CD4-positive, alpha-beta T cell treated with Interleukin-21 for 1 hour (primary cell): ENCODE measurements at regions not wholly inside any gene's neighbourhood (a gene's known extent, or its start where the extent isn't known, plus 50 kb on each side); places are given as distances from the start of the nearest gene placed in this dataset.
"Not testable (repeated sequence)": the region's sequence is repeated elsewhere in the genome, so short reads cannot be mapped to it uniquely, and the experiment has no call there.

Experiments
- DNase-seq: peaks from one replicate; pipeline ENCODE4 v3.0.0-alpha.2; 2020

DNA sequence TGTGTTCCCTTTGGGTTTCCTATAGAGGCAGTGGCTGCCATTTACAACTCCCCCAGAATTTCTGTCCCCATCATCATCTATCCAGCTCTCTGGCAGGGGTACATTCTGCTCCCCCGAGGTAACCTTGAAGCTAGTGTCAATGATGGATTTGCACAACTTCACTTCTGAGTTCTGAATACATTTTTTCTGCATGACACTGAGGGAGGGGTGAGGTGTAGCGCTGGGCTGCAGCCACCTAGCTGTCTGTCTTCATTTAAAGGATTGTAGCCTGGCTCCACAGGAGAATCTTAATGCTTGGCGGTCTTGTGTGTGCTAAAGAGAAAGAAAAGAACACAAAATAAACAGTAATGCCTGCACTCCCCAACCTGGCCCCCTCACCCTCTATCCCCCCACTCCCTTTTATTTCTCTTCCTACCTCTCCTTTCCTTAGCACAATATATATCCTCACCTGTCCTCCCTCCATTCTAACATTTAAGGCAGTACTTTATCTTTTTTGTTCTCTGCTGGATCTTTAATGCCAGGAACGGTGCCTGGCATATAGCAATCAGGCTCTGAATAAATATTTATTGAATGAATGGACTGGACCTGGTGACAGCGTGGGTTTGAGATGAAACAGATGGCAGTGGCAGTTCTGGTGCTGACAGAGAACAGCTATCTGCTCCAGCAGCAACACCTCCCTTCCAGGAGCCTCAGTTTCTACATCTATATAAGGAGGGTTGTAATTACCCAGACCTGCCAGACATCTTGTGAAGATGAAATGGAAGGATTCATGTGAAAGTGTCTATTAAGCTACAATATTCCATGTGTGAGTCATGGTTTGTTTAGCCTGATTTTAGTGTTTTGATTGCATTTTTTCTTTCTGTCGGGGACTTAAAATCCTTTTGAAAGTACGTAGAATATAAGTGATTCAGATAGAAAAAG is 163.5 kb upstream of the CDH11 start:
- no peak for DNase-seq

DNA sequence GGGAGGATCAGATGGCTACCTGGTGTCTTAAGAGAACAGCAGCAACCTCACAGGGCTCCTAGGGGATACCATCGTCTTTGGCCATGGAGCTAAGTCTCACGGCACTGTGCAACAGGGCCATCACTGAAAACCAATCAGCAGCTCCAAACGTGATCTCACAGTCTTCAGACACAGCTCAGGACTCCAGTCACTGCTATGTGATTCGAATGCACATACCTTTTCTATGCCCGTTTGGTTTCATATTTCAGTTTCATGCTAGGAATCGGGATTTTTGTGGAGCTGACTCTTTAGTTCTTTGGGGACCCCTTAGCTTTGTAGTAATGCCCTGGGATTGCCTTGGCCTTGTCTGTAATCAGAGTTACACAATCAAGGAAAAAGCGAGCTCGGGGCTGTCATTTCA is 162.8 kb upstream of the CDH11 start:
- DNase-seq, result no peak

DNA sequence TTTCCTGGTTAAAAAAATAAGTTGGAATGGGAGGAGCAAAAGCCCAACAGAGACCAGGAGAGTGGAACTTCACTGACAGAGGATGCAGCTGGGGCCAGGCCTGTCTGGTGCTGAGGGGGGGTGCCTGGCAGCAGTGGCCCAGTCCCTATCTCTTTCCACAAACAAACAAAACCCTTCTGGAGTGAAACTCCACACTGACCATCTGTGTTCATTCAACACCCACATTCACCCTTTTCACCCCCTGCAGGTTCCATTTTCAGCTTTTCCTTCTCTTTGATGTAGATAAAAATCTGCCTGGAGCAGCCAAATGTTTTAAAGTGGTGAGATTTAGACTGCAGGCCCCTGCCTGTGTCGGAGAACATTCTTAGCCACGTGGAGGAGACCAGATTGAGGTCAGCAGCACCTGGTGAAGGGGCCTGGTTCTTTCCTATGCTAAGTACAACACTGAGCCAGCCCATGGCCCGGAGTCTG is 161.4 kb upstream of the CDH11 start:
- DNase-seq, result no peak

DNA sequence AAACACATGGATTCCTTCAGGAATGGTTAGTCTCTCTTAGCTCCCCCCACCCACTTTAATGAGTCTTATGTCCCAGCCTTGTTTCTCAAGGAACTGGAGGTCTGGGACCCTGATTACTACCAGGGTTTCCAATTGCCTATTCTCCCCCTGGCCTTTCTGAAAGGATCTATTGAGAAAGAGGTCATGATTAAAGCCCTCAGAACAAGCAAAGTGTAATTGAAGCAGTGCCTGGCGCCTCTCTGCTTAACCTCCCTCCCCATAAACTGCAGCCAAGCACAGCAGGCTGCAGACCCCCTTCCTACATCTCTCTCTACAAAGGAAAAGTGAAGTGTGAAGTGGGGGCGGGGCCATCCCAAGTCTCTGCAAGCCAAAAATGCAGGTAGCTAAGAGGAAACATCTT is 159.7 kb upstream of the CDH11 start:
- DNase-seq, result no peak

DNA sequence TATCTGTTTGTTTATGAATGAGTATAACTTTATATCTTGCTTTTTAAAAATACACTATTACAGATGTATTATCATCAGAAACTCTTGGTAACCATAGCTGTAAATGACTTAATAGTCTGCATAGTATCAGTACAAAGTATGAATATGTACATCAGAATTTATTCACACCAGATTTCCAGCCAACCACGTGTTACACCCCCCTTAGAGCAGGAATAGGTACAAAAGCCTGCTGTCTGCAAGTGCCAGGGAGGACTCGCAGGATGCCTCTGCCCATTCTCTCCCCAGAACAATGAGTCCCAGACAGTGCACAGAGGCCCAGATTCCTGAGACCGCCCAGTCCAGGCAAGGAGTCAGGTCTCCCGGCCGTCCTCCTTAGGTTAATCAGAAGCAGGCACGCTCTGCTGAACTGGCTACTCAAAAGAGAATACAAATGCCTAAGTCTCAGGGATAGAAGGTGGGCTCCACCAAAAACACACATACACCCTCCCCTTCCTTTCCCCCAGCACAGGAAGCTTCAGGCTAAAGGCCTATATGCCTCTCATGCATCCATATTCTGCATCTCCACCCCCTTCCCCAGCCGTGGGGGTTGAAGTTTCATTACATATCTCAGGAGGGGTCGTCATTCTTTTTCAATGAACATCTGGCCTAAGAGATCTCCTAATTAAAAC is 159.1 kb upstream of the CDH11 start:
- DNase-seq, result no peak

DNA sequence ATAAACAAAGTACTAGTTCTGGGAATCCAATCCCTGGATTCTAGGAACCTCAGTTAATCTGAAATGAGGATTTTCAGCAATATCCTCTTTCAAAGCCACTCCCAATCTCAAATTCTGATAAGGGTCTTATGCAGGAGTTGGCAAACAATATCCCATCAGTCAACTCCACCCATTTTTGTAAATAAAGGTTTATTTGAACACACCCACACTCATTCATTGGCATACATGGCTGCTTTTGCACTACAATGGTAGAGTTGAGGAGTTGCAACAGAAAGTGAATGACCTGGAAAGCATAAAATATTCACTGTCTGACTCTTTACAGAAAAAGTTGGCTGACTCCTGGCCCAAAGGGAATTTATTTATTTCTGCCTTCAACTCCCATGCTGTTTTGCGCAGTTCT is 157.7 kb upstream of the CDH11 start:
- no peak for DNase-seq

DNA sequence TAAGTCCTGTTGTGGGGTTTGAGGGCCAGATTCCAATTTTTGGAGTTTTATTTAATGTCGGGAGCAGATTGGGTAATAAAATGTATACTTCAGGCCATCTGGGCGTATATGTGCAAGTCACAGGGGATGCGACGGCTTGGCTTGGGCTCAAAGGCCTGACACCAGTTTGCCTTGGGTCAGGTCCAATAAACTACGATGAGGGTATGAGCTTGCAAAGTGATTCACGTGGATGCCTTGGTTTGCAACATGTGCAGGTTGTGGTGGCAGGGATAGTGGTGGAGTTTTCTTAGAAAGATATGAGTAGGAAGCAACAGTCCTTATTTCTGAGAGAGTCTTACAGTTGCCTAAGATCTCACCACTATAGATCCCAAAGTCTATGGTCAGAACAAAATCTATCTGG is 157.0 kb upstream of the CDH11 start:
- DNase-seq, result no peak

DNA sequence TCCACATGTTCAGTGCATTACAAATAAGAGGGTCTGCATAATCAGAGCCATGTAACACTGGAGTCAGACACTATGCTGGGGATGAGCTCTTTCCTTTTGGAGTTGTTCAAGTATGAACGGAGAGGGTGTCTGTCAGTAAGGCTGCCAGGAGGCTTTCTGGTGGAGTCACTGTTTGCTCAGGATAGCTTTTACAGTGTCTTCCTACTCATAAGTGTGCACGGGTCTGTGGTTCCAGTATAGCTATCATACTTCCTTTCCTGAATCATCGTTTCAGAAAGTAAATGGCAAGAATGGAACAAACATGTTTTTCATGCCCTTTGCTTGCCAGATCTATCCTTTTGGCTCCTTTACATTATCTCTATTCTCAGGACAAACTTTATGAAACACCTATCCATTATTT is 152.7 kb upstream of the CDH11 start:
- no peak for DNase-seq

DNA sequence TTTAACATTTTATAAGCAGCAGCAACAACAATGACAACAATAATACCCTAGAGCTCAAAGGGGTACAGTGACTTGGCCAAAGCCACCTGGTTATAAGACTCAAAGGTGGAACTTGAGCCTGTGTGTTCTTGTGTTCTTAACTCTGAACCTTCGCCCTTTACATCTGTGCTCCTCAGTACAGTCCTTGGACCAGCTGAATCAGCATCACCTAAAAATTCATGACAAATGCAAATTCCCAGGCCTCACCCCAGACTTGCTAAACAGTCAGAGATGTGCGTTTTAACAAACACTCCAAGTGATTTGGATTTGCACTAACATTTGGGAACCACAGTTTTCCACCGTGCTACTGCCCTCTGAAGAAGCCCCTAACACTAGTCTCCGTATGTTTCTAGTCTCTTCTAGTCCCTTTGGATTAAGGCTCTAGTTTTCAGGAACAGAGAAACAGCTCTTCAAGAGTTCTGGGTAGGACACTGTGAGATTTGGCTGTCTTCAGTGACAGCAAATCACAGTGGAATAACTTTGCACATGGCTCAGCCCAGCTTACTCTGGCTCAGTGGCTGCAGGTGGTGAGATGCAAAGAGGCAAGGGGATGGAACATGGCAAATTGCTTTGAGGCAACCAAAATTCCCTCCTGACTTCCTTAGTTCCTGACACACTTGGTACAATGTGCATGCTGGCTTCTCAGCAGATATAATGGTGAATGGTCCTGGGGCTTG is 151.0 kb upstream of the CDH11 start:
- no peak for DNase-seq

DNA sequence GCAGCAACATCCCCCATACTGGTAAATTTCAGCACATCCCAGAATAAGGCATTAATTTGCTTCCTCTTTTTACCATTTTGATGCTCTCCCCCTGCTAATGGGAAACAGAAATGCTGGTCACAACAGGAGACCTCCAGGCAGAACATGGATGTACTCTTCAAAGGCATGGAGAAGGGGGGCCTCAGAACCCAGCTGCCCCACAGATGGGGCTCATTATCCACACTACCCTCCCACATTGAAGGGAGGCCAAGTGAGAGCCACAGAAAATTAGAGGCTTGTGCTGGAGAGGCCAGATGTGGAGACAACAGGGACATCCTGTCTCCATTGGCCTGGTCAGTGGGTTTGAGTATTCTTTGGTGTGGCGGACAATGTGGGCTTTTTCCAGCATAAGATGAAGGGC is 150.1 kb upstream of the CDH11 start:
- DNase-seq, result no peak

DNA sequence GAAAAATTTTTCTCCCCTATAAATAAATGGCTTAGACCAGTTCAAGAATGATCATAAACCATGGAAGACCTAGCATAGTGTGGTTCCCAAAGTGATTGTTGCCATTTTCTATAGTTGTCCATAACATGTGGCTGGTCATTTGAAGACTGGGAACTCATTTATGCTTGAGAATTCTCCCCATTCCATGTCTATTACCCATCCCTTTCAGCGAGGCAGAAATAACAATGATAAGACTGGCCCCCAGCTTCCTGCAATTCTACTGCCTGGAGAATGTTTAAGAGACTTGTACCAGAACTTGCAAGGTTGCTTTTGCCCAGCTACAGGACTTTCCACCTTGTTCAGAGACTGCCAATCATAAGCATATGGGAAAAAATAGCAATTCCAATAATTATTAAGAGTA is 146.5 kb upstream of the CDH11 start:
- no peak for DNase-seq

DNA sequence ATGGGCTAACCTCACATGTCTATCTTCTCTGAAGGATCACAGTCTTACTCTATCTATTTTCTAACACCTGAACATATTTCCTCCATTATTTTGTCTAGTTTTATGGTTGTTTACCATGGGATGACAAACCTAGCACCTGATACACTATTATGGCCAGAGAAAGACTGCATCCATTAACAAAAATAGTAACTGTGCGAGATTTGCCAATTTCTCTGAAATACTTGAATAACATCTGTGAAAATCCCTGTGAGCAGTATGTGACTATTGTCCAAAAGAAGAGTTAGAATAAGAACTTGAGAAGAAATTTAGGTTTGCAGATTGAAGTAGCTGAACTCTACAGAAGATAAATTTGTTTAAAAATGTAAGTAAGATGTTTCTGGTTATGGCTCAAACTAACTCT is 142.0 kb upstream of the CDH11 start:
- no peak for DNase-seq

DNA sequence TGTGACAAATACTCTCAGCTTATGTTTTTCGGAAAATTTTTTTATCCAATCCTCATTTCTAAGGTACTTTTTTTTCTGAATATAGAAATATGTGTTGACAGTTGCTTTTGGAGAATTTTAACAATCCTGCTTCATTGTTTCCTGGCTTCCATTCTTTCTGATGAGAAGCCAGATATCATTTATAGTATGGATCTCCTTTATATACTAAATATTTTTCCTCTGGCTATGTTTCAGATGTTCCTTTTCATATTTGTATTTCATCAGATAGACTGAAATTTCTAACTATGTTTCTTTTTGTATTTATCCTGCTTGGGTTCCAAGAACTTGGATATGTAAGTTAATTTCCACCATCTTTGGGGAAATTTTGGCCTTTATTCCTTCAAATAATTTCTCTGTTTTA is 138.9 kb upstream of the CDH11 start:
- DNase-seq, result no peak

DNA sequence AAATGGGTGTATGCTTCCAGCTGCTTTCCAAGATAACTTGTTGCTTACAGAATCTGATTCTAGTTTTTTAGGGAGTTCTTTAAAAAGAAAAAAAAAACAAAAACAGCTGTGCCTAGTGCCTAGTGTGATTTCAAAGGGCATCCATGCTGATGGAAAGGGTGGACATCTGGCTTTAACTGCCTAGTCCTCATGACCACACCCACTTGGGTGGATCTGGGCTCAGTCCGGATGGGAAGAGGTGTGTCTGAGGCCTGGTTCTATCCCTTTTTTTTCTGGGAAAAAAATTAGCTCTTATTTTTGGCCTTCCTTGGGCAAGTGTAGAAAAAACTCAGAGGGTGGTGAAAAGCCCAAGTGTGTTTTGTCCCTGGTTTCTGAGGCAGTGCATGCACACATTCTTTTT is 132.3 kb upstream of the CDH11 start:
- no peak for DNase-seq

DNA sequence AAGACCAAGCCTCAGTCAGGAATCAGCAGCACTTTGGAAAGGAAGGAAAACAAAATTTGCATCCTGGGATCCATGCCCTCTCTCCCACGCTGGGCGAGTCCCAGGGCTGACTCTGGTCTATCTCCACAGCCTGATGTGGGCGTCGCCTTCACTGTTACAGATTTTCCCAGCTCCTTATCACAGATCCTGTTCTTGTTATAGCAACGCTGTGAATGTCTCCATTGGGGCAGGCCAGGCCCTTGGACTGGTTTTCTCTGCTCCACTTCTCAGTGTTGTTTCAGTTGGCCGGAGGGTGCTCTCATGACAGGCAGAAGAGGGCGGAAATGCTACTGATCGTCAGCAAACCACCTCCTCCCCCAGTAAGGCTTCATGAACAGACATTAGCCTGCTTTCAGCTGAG is 127.9 kb upstream of the CDH11 start:
- DNase-seq, result no peak

DNA sequence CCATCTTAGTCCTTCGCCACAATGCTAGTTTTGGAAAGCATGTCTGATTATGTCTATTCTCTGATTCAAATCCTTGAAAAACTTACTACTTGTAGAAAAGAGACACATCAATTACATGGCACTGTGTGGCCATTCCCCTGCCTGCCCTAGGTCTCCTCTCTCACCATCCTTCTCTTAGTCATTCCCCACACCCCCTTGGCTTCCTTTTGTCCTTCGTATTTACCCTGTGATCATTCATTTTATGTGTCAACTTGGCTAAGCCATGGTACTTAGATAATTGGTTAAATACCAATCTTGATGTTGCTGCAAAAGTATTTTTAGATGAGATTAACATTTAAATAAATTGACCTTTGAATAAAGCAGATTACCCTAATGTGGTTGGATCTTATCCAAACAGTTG is 122.9 kb upstream of the CDH11 start:
- DNase-seq, result no peak

DNA sequence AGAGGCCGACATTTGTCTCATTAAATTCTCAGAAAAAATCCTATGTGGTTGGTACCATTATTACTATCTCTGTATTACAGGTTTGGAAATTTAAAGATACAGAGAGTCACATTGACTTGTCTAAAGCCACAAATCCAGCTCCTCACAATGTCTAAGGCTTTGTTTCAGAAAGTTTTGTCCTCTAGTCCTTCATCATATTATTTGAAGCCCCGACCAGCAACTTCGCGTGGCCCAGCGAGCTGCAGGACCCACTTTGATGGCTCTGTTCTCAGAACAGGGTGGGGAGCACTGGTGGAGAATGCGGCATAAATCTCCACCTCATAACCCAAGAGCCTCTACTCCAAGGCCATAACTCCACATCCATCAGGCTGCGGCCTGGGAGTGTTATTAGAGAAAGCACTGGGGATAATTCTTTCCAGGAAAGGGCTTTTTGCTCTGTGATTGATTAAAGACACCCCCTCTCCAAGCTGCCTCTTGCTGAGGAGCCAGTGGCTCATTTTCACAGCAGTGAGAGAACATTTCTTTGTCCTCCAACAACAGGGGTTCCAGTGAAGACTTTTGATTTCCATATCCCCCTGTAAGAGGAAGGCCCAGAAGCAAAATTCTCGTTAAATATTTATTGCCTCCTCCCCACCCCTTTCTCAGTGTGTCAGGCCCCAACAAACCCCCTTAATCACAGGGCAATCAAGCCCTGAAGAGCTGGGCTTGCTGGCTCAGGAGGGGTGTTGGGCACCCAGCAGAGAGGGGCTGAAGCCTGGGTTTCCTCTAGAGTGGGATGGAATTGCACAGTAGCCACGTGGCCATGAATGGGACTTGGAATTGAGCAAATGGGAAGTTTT is 113.7 kb upstream of the CDH11 start:
- DNase-seq, result no peak

DNA sequence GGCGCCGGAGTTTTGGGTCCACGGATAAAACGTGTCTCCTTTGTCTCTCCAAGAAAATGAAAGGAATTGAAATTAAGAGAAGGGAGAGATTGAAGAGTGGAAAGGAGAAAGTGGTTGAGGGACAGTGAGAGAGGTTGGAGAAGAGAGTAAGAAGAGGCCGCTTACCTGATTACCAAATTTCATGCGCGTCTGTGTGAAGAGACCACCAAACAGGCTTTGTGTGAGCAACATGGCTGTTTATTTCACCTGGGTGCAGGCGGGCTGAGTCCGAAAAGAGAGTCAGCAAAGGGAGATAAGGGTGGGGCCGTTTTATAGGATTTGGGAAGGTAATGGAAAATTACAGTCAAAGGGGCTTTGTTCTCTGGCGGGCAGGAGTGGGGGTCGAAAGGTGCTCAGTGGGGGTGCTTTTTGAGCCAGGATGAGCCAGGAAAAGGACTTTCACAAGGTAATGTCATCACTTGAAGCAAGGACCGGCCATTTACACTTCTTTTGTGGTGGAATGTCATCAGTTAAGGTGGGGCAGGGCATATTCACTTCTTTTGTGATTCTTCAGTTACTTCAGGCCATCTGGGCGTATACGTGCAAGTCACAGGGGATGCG is 113.0 kb upstream of the CDH11 start:
- not testable (repeated sequence) for DNase-seq

DNA sequence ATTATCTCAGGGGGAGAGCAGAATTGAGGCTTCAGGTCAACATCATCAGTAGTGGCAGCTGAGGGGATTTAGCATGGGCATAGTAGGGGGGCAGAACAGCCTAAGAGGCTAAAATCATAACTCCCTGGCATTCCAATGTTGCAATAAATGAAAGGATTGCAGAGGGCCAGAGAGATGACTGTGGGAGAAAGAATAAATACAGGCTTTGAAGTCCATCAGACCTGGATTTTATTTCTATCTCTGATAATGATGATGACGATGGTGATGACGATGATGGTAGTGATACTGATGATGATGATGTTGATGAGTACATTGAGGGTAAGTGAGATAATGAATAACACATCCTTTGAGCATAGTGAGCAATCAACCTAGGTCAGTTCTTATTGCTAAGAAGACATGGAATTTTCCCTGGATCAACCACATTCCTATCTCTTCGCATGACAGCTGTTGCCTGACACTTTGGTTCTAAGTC is 107.4 kb upstream of the CDH11 start:
- no peak for DNase-seq

DNA sequence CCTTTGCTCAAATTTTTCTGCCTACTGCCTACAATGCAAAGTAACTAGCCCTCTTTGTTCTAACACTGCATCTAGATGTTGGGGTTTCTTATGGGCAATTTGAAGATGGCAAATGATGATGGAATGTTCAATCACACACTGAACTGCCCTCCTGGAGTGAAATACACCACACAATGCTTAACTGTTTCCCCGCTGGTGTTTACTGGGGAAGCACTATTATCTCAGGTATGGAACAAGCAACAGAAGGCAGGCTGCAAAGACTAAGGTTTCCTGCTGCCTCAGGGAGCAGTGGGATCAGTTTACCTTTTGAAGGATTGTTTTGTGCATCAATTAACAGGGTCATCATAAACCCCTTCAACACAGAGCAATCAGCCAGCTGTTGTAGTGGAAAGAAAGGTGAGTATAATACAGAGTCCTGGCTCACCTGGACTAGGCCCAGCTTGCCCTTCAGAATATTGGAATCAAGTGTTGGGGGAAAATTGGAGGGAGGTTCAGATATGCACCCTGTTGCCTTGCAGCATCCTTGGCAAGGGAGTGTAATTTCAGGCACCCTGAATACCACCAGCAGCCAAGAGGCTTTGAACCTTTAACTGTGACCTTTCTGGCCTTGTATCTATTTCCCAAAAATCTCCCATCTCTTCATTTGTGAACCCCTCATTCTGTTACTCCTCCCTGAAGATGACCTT is 105.4 kb upstream of the CDH11 start:
- DNase-seq, result no peak

DNA sequence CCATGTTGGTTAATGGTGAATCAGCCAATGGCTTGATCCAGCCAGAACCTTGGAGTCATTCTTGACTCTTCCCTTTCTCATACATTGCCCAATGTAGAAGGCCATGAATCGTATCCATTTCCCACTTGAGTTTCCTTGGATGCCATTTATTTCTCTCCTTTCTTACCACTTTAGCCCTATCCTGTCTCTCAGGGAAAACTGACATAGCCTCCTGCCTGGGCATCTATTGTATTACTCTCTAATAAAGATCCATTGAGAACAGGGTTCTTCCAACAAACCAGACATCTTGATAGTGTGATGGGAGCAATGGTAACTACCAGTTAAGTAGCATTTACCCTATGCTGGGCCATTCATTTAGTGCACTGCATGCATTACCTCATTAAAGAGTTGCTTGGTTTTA is 104.2 kb upstream of the CDH11 start:
- DNase-seq, result no peak

DNA sequence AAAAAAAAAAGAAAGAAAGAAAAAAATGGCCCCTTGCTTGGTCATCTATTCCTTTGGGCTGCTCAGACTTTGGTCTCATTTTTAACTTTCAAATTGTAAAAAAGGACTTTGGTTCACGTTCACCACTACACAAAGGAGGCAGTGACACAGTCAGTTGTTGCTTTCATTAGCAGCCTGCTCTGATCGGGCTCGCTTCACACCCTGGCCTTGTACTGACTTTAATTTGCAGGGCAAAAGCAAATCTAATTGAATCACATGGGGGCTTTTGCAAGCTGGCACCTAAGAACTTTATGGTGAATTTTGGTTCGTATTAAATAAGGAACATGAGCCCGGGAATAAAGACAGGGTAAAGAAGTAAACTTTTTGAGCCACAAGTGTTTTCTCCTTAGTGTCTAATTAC is 103.6 kb upstream of the CDH11 start:
- DNase-seq, result no peak
